Activated naive CD4-positive, alpha-beta T cell treated with anti-CD3 and anti-CD28 coated beads, Interleukin-2, amount 50 U/mL, for 24 hours (primary cell): ENCODE measurements at regions not wholly inside any gene's neighbourhood (a gene's known extent, or its start where the extent isn't known, plus 50 kb on each side); places are given as distances from the start of the nearest gene placed in this dataset.
"Not testable (repeated sequence)": the region's sequence is repeated elsewhere in the genome, so short reads cannot be mapped to it uniquely, and the experiment has no call there.

Experiments
- H3K27ac Mint-ChIP-seq: one replicate; pipeline ENCODE4 v1.8.0; 2021; ENCODE audit warnings: mild to moderate bottlenecking, mixed read lengths
- H3K27me3 Mint-ChIP-seq: one replicate; pipeline ENCODE4 v1.8.0; 2021; ENCODE audit warnings: mixed read lengths
- H3K36me3 Mint-ChIP-seq: one replicate; pipeline ENCODE4 v1.8.0; 2021; ENCODE audit warnings: mixed read lengths
- H3K4me1 Mint-ChIP-seq: one replicate; pipeline ENCODE4 v1.8.0; 2021; ENCODE audit warnings: mixed read lengths
- H3K4me3 Mint-ChIP-seq: one replicate; pipeline ENCODE4 v1.8.0; 2021; ENCODE audit warnings: mild to moderate bottlenecking, mixed read lengths
- H3K9me3 Mint-ChIP-seq: one replicate; pipeline ENCODE4 v1.8.0; 2021; ENCODE audit warnings: mixed read lengths

DNA sequence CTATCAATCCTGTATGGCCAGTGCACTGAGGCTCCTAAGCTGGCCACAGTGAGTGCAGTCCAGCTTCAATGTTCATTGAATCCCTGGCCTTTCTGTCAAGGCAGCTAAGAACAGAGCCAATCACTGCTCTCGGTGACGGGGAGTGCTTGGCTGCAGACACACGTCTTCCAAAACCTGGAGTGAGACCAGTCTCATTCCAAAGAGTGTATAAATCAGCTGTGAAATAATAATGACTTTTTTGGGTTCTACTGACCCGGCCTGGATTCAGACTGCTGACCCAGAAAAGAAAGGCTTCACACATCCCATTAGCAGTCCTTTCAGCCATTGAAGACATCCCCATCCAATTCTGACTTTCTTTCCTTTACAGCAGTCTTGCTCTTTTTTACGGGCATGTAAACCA, 665.5 kb downstream of the GBE1 start:
- no peak overlapping the region for H3K4me3 Mint-ChIP-seq
- H3K27ac Mint-ChIP-seq, result no peak overlapping the region
- H3K9me3 Mint-ChIP-seq, result peaks cover 4% of the 10 kb centered on the region
- H3K36me3 Mint-ChIP-seq, result no peaks in the 10 kb centered on the region
- no peaks in the 10 kb centered on the region for H3K27me3 Mint-ChIP-seq
- H3K4me1 Mint-ChIP-seq, result no peaks in the 10 kb centered on the region

- Mint-ChIP-seq H3K9me3 (peaks cover 4% of the 10 kb centered on the region), H3K4me3 (no peak overlapping the region), H3K27me3 (no peaks in the 10 kb centered on the region), H3K36me3 (no peaks in the 10 kb centered on the region), H3K27ac (no peak overlapping the region), H3K4me1 (no peaks in the 10 kb centered on the region)
Observed at GRCh38 chr3:81094986-81095385, 666.5 kb downstream of the GBE1 start.

GRCh38 chr3:81087607-81088006, 673.8 kb downstream of the GBE1 start:
- no peaks in the 10 kb centered on the region for H3K36me3 Mint-ChIP-seq
- no peaks in the 10 kb centered on the region for H3K9me3 Mint-ChIP-seq
- H3K27ac Mint-ChIP-seq, result no peak overlapping the region
- no peaks in the 10 kb centered on the region for H3K27me3 Mint-ChIP-seq
- H3K4me1 Mint-ChIP-seq, result no peaks in the 10 kb centered on the region
- H3K4me3 Mint-ChIP-seq, result no peak overlapping the region

- Mint-ChIP-seq H3K4me1 (no peaks in the 10 kb centered on the region), H3K9me3 (peaks cover 3% of the 10 kb centered on the region), H3K27me3 (no peaks in the 10 kb centered on the region), H3K36me3 (no peaks in the 10 kb centered on the region), H3K4me3 (no peak overlapping the region), H3K27ac (no peak overlapping the region)
Observed at GRCh38 chr3:81086348-81086747, 675.1 kb downstream of the GBE1 start.

DNA sequence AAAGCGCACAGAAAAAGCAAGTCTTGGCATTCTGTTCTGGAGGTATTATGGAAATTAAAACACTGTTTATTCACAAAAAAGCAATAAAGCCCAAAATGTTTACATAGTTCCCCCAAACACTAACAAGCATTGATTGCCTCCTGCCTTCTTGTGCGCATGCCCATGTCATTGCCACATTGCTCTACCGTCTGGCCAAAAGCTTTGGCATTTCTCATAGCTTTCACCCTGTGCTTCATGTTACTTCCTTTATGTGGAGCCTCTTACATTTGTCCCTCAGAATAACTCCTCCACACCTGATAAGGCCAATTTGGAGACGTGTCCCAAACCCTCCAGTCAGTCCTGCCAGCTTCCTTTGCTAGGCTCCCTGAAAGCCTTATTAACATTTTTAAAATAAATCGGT, 680.8 kb downstream of the GBE1 start:
- H3K27ac Mint-ChIP-seq, result no peak overlapping the region
- no peaks in the 10 kb centered on the region for H3K4me1 Mint-ChIP-seq
- no peaks in the 10 kb centered on the region for H3K36me3 Mint-ChIP-seq
- H3K4me3 Mint-ChIP-seq, result no peak overlapping the region
- H3K27me3 Mint-ChIP-seq, result no peaks in the 10 kb centered on the region
- H3K9me3 Mint-ChIP-seq, result peaks cover 12% of the 10 kb centered on the region

GRCh38 chr3:81072591-81072990, 688.9 kb downstream of the GBE1 start:
- H3K27me3 Mint-ChIP-seq, result no peaks in the 10 kb centered on the region
- H3K4me3 Mint-ChIP-seq, result no peak overlapping the region
- no peaks in the 10 kb centered on the region for H3K4me1 Mint-ChIP-seq
- peaks cover 8% of the 10 kb centered on the region for H3K9me3 Mint-ChIP-seq
- H3K27ac Mint-ChIP-seq, result no peak overlapping the region
- H3K36me3 Mint-ChIP-seq, result no peaks in the 10 kb centered on the region

GRCh38 chr3:81068546-81068945, 692.9 kb downstream of the GBE1 start:
- peaks cover 11% of the 10 kb centered on the region for H3K9me3 Mint-ChIP-seq
- H3K27ac Mint-ChIP-seq, result no peak overlapping the region
- no peak overlapping the region for H3K4me3 Mint-ChIP-seq
- no peaks in the 10 kb centered on the region for H3K27me3 Mint-ChIP-seq
- H3K4me1 Mint-ChIP-seq, result no peaks in the 10 kb centered on the region
- H3K36me3 Mint-ChIP-seq, result no peaks in the 10 kb centered on the region

DNA sequence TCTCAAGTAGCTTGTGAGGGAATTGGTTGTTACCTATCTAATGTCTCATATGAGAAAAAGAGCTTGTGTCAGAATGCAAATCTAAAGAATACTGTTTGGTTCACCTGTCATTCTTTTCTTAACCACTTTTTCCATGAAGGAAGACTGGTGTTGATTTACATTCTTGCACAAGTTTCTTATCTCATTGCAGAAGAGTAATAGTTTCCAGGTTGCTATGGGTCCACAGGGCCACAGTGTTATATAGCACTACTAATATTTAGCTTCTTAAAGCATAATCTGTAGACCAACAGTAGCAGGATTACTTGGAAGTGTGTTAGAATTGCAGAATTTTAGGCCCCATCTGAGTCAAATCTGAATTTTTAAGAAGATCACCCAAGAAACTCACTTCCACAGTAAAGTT, 697.5 kb downstream of the GBE1 start:
- H3K36me3 Mint-ChIP-seq, result no peaks in the 10 kb centered on the region
- H3K4me3 Mint-ChIP-seq, result no peak overlapping the region
- H3K9me3 Mint-ChIP-seq, result peaks cover 14% of the 10 kb centered on the region
- H3K27ac Mint-ChIP-seq, result no peak overlapping the region
- H3K27me3 Mint-ChIP-seq, result no peaks in the 10 kb centered on the region
- no peaks in the 10 kb centered on the region for H3K4me1 Mint-ChIP-seq

DNA sequence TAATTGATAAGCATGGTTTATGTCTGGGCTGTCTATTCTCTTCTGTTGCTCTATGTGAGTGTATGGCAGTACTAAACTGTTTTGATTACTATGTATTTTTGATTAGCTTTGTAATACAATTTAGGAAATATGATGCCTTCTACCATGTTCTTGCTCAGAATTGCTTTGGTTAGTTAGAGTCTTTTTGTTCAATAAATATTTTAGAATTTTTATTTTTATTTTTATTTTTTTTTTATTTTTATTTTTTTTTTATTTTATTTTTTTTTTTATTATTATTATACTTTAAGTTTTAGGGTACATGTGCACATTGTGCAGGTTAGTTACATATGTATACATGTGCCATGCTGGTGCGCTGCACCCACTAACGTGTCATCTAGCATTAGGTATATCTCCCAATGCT, 710.3 kb downstream of the GBE1 start:
- not testable (repeated sequence) for H3K36me3 Mint-ChIP-seq, H3K27ac Mint-ChIP-seq, H3K4me3 Mint-ChIP-seq, H3K4me1 Mint-ChIP-seq, H3K27me3 Mint-ChIP-seq
- H3K9me3 Mint-ChIP-seq, result peaks cover 11% of the 10 kb centered on the region

- H3K9me3 Mint-ChIP-seq, result peaks cover 11% of the 10 kb centered on the region
- no peaks in the 10 kb centered on the region for H3K4me1 Mint-ChIP-seq
- H3K27ac Mint-ChIP-seq, result no peak overlapping the region
- H3K36me3 Mint-ChIP-seq, result peaks cover 2% of the 10 kb centered on the region
- H3K4me3 Mint-ChIP-seq, result no peak overlapping the region
- H3K27me3 Mint-ChIP-seq, result no peaks in the 10 kb centered on the region
Observed at GRCh38 chr3:81048058-81048665, 713.3 kb downstream of the GBE1 start.

DNA sequence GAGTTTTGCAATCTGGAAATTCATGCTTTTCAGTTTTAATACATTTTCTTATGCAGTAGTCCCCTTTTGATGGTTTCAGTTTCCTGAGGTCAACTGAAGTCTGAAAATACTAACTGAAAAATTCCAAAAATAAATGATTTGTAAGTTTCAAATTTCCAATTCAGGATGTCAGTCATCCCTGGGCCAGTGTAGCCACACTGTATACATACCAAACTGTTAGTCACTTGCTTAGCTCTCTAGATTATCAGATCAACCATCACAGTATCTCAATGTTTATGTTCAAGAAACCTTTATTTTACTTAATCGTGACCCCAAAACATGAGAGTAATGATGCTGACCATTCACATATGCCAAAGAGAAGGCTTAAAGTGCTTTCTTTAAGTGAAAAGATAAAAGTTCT, 715.5 kb downstream of the GBE1 start:
- H3K27me3 Mint-ChIP-seq, result no peaks in the 10 kb centered on the region
- no peak overlapping the region for H3K27ac Mint-ChIP-seq
- peaks cover 15% of the 10 kb centered on the region for H3K9me3 Mint-ChIP-seq
- H3K36me3 Mint-ChIP-seq, result peaks cover under 1% of the 10 kb centered on the region
- H3K4me3 Mint-ChIP-seq, result no peak overlapping the region
- H3K4me1 Mint-ChIP-seq, result no peaks in the 10 kb centered on the region

- Mint-ChIP-seq H3K9me3 (peaks cover 10% of the 10 kb centered on the region), H3K4me1 (no peaks in the 10 kb centered on the region), H3K27me3 (no peaks in the 10 kb centered on the region), H3K4me3 (no peak overlapping the region), H3K27ac (no peak overlapping the region), H3K36me3 (no peaks in the 10 kb centered on the region)
Observed at GRCh38 chr3:81045246-81045645, 716.2 kb downstream of the GBE1 start.

GRCh38 chr3:81043660-81044199, 717.7 kb downstream of the GBE1 start:
- H3K36me3 Mint-ChIP-seq, result no peaks in the 10 kb centered on the region
- H3K27ac Mint-ChIP-seq, result no peak overlapping the region
- no peaks in the 10 kb centered on the region for H3K27me3 Mint-ChIP-seq
- no peak overlapping the region for H3K4me3 Mint-ChIP-seq
- H3K4me1 Mint-ChIP-seq, result no peaks in the 10 kb centered on the region
- peaks cover 5% of the 10 kb centered on the region for H3K9me3 Mint-ChIP-seq

- Mint-ChIP-seq H3K27ac (no peak overlapping the region), H3K4me1 (no peaks in the 10 kb centered on the region), H3K27me3 (no peaks in the 10 kb centered on the region), H3K36me3 (no peaks in the 10 kb centered on the region), H3K9me3 (peaks cover 5% of the 10 kb centered on the region), H3K4me3 (no peak overlapping the region)
Observed at GRCh38 chr3:81043009-81043408, 718.4 kb downstream of the GBE1 start.

DNA sequence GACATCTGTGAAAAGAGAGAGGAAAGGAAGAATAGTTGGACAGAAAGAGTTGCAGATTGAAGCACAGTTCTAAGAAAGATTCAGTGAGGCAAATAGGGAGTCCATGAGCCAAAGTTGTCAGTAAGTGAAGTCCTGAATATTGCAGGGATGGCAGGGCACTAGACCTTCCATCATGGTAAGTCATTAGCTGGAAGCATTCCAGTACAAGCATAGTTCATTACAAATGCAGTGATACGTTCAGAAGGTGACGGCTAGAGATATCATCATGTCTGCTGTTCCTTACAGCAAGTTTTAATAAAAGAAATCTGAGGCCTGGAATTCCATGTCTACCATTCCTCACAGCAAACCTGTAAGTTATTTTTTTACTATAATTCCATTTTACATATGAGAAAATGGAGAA, 720.1 kb downstream of the GBE1 start:
- H3K27ac Mint-ChIP-seq, result no peak overlapping the region
- H3K27me3 Mint-ChIP-seq, result no peaks in the 10 kb centered on the region
- no peaks in the 10 kb centered on the region for H3K4me1 Mint-ChIP-seq
- H3K9me3 Mint-ChIP-seq, result peaks cover 5% of the 10 kb centered on the region
- H3K4me3 Mint-ChIP-seq, result no peak overlapping the region
- no peaks in the 10 kb centered on the region for H3K36me3 Mint-ChIP-seq

GRCh38 chr3:81040107-81040506, 721.3 kb downstream of the GBE1 start:
- Mint-ChIP-seq H3K9me3 (peaks cover 5% of the 10 kb centered on the region), H3K27me3 (no peaks in the 10 kb centered on the region), H3K4me3 (no peak overlapping the region), H3K36me3 (no peaks in the 10 kb centered on the region), H3K27ac (no peak overlapping the region), H3K4me1 (no peaks in the 10 kb centered on the region)

DNA sequence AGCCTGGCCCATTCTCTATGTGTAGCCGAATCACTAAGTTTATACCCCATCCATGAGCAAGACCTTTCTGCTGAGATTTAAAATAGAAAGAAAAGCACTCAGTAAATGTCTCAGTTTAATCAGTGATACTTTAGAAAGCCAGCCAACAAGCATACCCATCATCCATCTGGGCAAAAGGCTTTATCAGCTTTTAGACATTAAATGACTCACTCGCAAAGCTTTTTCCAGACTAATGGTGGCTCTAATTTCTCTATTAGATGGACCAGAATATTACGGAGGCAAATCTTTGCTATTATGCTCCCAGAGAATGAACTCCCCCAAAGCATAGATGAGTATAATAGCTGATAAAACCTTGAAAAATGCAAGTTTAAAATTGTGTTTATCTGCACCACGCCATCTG, 727.8 kb downstream of the GBE1 start:
- Mint-ChIP-seq H3K27ac (no peak overlapping the region), H3K36me3 (no peaks in the 10 kb centered on the region), H3K4me3 (no peak overlapping the region), H3K4me1 (no peaks in the 10 kb centered on the region), H3K27me3 (no peaks in the 10 kb centered on the region), H3K9me3 (no peaks in the 10 kb centered on the region)
